ENCODE measurements at regions not wholly inside any gene's neighbourhood (a gene's known extent, or its start where the extent isn't known, plus 50 kb on each side); places are given as distances from the start of the nearest gene placed in this dataset.

DNA sequence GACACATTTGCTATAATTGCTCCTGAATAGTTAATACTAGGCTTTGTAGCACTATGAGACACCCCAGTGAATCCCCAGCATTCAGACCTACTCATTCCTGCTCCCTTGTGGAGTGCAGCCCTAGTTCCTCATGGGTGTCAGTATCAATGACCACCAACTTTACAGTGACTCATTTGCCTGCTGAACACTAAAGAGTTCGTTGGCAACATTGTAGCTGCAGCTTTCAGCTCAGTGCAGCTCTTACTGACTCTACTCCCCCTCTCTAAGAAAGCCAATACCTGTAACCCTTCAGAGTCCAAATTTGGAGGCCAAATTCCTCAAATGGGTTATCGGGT, 127.1 kb upstream of the MTPN start (continued):
- no peak for TF ChIP-seq CHD2 (IDR thresholded peaks at IDR 0.05; ENCODE audit: low read length)
